ENCODE measurements at regions not wholly inside any gene's neighbourhood (a gene's known extent, or its start where the extent isn't known, plus 50 kb on each side); places are given as distances from the start of the nearest gene placed in this dataset.

- H3K9ac ChIP-seq (ENCODE audit: insufficient read depth, low read length) = no peak overlapping the region
- H2AFZ ChIP-seq (ENCODE audit: low read length) = no peak overlapping the region
- no peak overlapping the region for H3K4me2 ChIP-seq (ENCODE audit: extremely low read depth, insufficient read depth, low read length)
- no peaks in the 10 kb centered on the region for H3K4me1 ChIP-seq (ENCODE audit: control insufficient read depth, extremely low read depth, insufficient read depth, low read length)
- TF ChIP-seq CTCF (conservative IDR thresholded peaks at IDR 0.05 in 1 of 2, IDR thresholded peaks at IDR 0.05 in 1 of 2; ENCODE audit: low read depth in 1 of 2, low read length in 2 of 2) (no peak), EZH2 (IDR thresholded peaks at IDR 0.05; ENCODE audit: low read length, missing control alignments) (no peak)
- H3K9me3 ChIP-seq (ENCODE audit: control insufficient read depth, insufficient read depth, low read depth, low read length) = no peaks in the 10 kb centered on the region
- H3K27ac ChIP-seq (ENCODE audit: insufficient read depth, low read length) = no peak overlapping the region
- no peaks in the 10 kb centered on the region for H3K36me3 ChIP-seq (ENCODE audit: control insufficient read depth, insufficient read depth, low read length)
- H3K79me2 ChIP-seq (ENCODE audit: control insufficient read depth, insufficient read depth, low read length) = no peaks in the 10 kb centered on the region
- no peaks in the 10 kb centered on the region for H3K27me3 ChIP-seq (ENCODE audit: control insufficient read depth, insufficient read depth, low read length)
- H3K4me3 ChIP-seq (replicated peaks in 1 of 4; ENCODE audit: control extremely low read depth in 1 of 4, insufficient read depth in 1 of 4, low read depth in 3 of 4, low read length in 4 of 4) = no peak overlapping the region
- DNase-seq (ENCODE audit: low read depth in 2 of 2) = no peak
- H4K20me1 ChIP-seq (ENCODE audit: control insufficient read depth, extremely low read depth, insufficient read depth, low read length) = no peaks in the 10 kb centered on the region
Measured at GRCh38 chr7:68507668-68508067, 1090.6 kb upstream of the AUTS2 start.

- no peaks in the 10 kb centered on the region for H3K36me3 ChIP-seq (ENCODE audit: control insufficient read depth, insufficient read depth, low read length)
- no peaks in the 10 kb centered on the region for H3K27me3 ChIP-seq (ENCODE audit: control insufficient read depth, insufficient read depth, low read length)
- no peak overlapping the region for H3K9ac ChIP-seq (ENCODE audit: insufficient read depth, low read length)
- no peak overlapping the region for H3K4me2 ChIP-seq (ENCODE audit: extremely low read depth, insufficient read depth, low read length)
- no peak overlapping the region for H2AFZ ChIP-seq (ENCODE audit: low read length)
- H4K20me1 ChIP-seq (ENCODE audit: control insufficient read depth, extremely low read depth, insufficient read depth, low read length) = no peaks in the 10 kb centered on the region
- H3K27ac ChIP-seq (ENCODE audit: insufficient read depth, low read length) = no peak overlapping the region
- no peak for DNase-seq (ENCODE audit: low read depth in 2 of 2)
- H3K9me3 ChIP-seq (ENCODE audit: control insufficient read depth, insufficient read depth, low read depth, low read length) = no peaks in the 10 kb centered on the region
- H3K79me2 ChIP-seq (ENCODE audit: control insufficient read depth, insufficient read depth, low read length) = no peaks in the 10 kb centered on the region
- TF ChIP-seq CTCF (conservative IDR thresholded peaks at IDR 0.05 in 1 of 2, IDR thresholded peaks at IDR 0.05 in 1 of 2; ENCODE audit: low read depth in 1 of 2, low read length in 2 of 2) = no peak
- no peak for TF ChIP-seq EZH2 (IDR thresholded peaks at IDR 0.05; ENCODE audit: low read length, missing control alignments)
- H3K4me3 ChIP-seq (replicated peaks in 1 of 4; ENCODE audit: control extremely low read depth in 1 of 4, insufficient read depth in 1 of 4, low read depth in 3 of 4, low read length in 4 of 4) = no peak overlapping the region
- H3K4me1 ChIP-seq (ENCODE audit: control insufficient read depth, extremely low read depth, insufficient read depth, low read length) = no peaks in the 10 kb centered on the region
Measured at GRCh38 chr7:68509054-68509453, 1089.2 kb upstream of the AUTS2 start.

- H2AFZ ChIP-seq (ENCODE audit: low read length) = no peak overlapping the region
- H3K9ac ChIP-seq (ENCODE audit: insufficient read depth, low read length) = no peak overlapping the region
- H3K9me3 ChIP-seq (ENCODE audit: control insufficient read depth, insufficient read depth, low read depth, low read length) = no peaks in the 10 kb centered on the region
- H3K4me2 ChIP-seq (ENCODE audit: extremely low read depth, insufficient read depth, low read length) = no peak overlapping the region
- TF ChIP-seq EZH2 (IDR thresholded peaks at IDR 0.05; ENCODE audit: low read length, missing control alignments) = no peak
- no peak for TF ChIP-seq CTCF (conservative IDR thresholded peaks at IDR 0.05 in 1 of 2, IDR thresholded peaks at IDR 0.05 in 1 of 2; ENCODE audit: low read depth in 1 of 2, low read length in 2 of 2)
- no peaks in the 10 kb centered on the region for H3K36me3 ChIP-seq (ENCODE audit: control insufficient read depth, insufficient read depth, low read length)
- no peaks in the 10 kb centered on the region for H3K4me1 ChIP-seq (ENCODE audit: control insufficient read depth, extremely low read depth, insufficient read depth, low read length)
- peak in 1 of 2 donors; percentile 5 for DNase-seq (ENCODE audit: low read depth in 2 of 2)
- H3K79me2 ChIP-seq (ENCODE audit: control insufficient read depth, insufficient read depth, low read length) = no peaks in the 10 kb centered on the region
- H3K27ac ChIP-seq (ENCODE audit: insufficient read depth, low read length) = no peak overlapping the region
- H3K4me3 ChIP-seq (replicated peaks in 1 of 4; ENCODE audit: control extremely low read depth in 1 of 4, insufficient read depth in 1 of 4, low read depth in 3 of 4, low read length in 4 of 4) = no peak overlapping the region
- no peaks in the 10 kb centered on the region for H3K27me3 ChIP-seq (ENCODE audit: control insufficient read depth, insufficient read depth, low read length)
- H4K20me1 ChIP-seq (ENCODE audit: control insufficient read depth, extremely low read depth, insufficient read depth, low read length) = no peaks in the 10 kb centered on the region
Measured at GRCh38 chr7:68509603-68510002, 1088.7 kb upstream of the AUTS2 start.

All from fibroblast of lung (primary cell).